AG09319 (cell line): ENCODE measurements at regions not wholly inside any gene's neighbourhood (a gene's known extent, or its start where the extent isn't known, plus 50 kb on each side); places are given as distances from the start of the nearest gene placed in this dataset.

Experiments used
- DNase-seq: peaks from one replicate; pipeline ENCODE4 v3.0.0-alpha.2; 2010; ENCODE audit warnings: low read depth; ENCODE audit errors: extremely low read depth
- TF ChIP-seq, protein P1 (sequence below): IDR thresholded peaks from 2 replicates; pipeline ENCODE4 v1.5.1; 2011; ENCODE audit warnings: low read depth, mild to moderate bottlenecking, inconsistent platforms, low read length, moderate library complexity

DNA sequence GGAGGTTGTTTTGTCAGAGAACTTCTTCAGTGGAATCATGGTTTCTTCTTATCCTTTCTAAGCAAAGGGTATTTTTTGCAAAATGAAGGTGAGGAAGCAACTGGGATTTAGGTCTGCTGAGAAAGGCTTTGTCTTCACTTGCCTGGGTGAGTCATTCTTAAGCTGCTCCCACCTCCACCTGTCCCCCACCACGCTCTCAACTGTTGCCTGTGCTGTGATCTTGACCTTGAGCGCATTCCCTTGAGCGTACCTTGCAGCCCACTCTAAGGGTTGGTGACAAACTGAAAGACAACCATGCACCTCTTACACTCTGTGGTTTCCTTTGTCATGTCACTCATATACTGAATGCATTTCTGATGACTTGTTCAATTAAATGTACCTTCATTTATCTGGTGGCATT, 641.1 kb downstream of the RNF144B start:
- DNase-seq, result no peak

DNA sequence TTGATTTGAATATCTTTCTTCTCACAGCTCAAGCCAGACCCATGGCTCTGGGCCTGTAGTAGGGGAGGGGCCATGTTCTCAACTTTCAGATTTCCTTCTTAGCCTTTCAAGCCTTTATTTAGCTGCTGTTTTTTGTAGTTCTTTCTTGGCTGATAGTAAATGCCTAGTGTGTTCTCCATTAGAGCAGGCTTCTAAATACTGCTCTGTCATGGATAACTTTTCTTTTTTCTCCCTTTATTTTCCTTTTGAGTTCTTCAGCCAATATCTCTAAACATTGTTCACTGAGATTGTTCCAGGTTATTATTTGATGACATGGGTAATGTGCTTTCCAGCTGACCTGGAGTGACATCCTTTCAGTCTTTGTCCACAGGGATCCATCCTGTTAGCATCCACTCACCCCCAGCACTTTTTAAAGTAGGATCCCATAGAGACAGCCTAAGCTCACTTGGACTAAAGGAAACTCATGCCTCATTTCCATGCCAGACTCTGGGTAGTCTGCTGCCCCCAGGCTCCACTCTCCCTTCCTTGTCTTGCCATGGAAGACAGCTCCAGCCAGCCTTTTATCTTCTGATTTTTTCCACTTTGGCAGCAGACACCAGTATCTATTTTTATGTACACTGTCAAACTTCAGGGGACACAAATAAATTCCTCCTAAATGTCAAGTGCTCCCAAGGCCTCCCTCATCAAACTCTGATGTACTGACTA, 645.6 kb downstream of the RNF144B start:
- TF ChIP-seq, protein P1, sequence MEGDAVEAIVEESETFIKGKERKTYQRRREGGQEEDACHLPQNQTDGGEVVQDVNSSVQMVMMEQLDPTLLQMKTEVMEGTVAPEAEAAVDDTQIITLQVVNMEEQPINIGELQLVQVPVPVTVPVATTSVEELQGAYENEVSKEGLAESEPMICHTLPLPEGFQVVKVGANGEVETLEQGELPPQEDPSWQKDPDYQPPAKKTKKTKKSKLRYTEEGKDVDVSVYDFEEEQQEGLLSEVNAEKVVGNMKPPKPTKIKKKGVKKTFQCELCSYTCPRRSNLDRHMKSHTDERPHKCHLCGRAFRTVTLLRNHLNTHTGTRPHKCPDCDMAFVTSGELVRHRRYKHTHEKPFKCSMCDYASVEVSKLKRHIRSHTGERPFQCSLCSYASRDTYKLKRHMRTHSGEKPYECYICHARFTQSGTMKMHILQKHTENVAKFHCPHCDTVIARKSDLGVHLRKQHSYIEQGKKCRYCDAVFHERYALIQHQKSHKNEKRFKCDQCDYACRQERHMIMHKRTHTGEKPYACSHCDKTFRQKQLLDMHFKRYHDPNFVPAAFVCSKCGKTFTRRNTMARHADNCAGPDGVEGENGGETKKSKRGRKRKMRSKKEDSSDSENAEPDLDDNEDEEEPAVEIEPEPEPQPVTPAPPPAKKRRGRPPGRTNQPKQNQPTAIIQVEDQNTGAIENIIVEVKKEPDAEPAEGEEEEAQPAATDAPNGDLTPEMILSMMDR, result no peak
- DNase-seq, result no peak

More for the DNA sequence above, 641.1 kb downstream of the RNF144B start:
- TF ChIP-seq, protein P1, result no peak

DNA sequence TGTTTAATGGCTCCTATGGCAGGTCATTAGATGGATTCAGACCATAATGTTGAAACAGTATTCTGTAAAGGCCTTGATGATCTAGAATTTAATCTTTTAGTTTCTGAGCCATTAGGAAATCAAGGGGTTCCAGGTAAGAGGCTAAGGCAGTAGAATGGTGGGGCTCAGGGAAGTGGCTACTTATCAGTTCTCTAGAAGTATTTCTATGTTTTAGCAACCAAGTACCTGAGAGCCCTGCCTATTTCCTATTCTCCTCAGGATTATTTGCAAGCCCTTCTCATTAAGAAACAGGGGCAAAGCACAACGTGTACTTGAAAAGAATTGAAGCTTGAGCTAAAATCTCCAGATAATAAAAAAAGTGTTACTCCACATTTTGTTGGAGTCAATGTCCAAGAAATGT, 646.5 kb downstream of the RNF144B start:
- TF ChIP-seq, protein P1, result no peak
- no peak for DNase-seq

DNA sequence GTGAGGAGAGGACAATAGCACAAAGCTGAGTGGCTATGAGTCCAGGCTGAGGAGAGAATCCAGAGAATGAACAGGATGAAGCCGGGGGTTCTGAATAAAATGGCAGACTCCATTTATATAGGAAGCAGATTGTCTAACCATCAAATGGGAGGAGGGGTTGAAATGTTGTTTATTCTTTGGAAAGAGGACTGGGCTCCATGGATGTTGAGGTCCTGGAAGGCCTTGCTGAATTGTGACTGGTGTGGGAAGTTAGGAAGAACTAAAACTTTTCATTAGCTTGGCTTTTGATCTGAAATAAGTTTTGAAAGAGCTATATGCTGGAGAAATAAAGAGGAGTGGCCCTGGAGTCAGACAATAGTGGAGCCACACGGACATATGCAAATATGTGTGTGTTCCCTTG, 647.8 kb downstream of the RNF144B start:
- TF ChIP-seq, protein P1, result no peak
- DNase-seq, result no peak

DNA sequence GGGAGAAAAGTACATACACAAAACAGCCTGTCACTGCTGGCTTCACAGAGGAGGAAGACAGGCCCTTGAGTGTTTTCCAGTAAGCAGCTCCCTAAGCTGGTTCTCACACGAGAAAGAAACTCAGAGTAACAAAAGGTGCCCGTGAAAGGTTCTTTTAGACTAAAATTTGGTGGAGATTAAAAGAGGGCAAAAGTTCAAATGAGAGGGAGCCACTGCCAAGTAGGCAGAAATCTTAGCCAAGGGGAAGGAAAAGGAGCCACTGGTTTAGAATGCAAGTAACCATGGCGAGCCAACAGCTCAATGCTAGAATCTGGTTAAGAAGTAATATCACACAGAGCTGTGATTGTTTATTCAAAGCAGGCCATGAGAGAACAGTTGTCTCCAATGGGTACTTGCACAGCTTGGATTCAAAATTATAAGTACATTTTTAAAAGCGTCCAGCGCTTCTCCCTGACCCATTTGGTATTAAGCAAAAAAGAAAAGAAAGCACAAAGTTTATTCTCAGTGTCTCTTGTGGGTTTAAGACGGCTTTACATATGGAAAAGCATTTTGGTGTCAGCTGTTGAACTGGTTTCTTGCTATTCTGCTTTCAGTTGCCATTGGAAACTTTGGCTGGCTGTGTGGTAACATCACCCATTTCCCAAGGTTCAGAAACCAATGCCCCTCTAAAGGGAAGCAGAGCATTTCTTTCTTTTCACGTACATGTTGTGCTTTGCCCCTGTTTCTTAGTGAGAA, 648.5 kb downstream of the RNF144B start:
- TF ChIP-seq, protein P1, result no peak
- DNase-seq, result no peak

DNA sequence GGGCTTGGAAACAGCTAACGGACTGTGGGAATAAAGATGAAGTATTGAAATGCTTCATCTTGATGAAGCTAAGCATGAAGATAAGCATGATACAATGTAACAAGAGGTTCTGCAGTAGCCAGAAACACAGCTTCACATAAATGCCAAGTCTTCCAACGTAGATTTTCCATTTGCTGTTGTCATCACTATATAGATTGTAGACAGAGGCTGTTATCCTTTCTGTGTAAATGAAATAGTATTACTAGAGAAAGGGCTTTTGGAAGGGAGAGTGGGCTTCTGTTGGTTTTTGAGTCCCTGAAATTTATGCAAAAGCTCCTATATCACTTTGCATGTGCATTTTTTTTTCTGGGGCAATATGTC, 649.0 kb downstream of the RNF144B start:
- TF ChIP-seq, protein P1, result no peak
- no peak for DNase-seq

DNA sequence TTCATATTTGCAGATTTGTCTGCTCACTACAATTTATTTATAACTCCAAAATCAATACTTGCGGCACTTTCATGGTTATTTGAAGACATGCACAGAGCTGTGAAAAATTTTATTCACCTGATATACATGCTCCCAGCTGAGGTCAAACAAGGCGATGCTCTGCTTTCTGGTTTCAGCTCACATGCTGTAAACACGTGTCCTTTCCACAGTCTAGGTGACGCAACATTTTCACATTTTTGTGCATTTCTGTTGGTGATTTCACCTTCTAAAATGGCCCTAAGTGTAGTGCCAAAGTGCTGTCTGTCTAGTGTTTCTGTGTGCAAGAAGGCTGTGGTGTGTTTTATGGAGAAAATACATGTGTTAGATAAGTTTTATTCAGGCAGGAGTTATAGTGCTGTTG, 650.5 kb downstream of the RNF144B start:
- DNase-seq, result no peak
- TF ChIP-seq, protein P1, result no peak
